Left lung (tissue), 4 donors: ENCODE measurements at regions not wholly inside any gene's neighbourhood (a gene's known extent, or its start where the extent isn't known, plus 50 kb on each side); places are given as distances from the start of the nearest gene placed in this dataset.

Experiments used
- ATAC-seq: fragments of 200-7000 bp; cut with Tn5 transposase; one replicate; pipeline ENCODE4 v1.9.1; 2020; ENCODE audit warnings: moderate library complexity
- DNase-seq, 4 donors: peaks; one replicate each; pipeline ENCODE4 v3.0.0-alpha.2; 2013 to 2020
- H3K27ac ChIP-seq, 2 donors: fragments of 200-600 bp; sonication (generic) in 1 of 2; one replicate each; pipeline versions ENCODE4 v1.5.0 to v1.8.0; 2020 to 2021
- H3K27me3 ChIP-seq, 2 donors: fragments of 200-600 bp; sonication (generic) in 1 of 2; one replicate each; pipeline versions ENCODE4 v1.5.0 to v1.8.0; 2020 to 2021
- H3K36me3 ChIP-seq, 2 donors: fragments of 200-600 bp; sonication (generic) in 1 of 2; one replicate each; pipeline versions ENCODE4 v1.5.0 to v1.8.0; 2020 to 2021
- H3K4me1 ChIP-seq, 2 donors: fragments of 200-600 bp; one replicate each; pipeline ENCODE4 v1.8.0; 2021
- H3K4me3 ChIP-seq, 2 donors: fragments of 200-600 bp; sonication (generic) in 1 of 2; one replicate each; pipeline versions ENCODE4 v1.5.0 to v1.8.0; 2020 to 2021; ENCODE audit warnings: mild to moderate bottlenecking in 1 of 2
- H3K9me3 ChIP-seq, 2 donors: fragments of 200-600 bp; sonication (generic) in 1 of 2; one replicate each; pipeline versions ENCODE4 v1.5.0 to v1.8.0; 2020 to 2021
- intact Hi-C, 2 donors: fragments of 100-400 bp; cut with DNase I; formaldehyde crosslinking; loops; one replicate each; pipeline versions ENCODE4 v1.11.2 to v1.14.2; 2022
- TF ChIP-seq, protein P1 (sequence below), 2 donors: fragments of 200-600 bp; sonication (generic) in 1 of 2; IDR thresholded peaks; one replicate each; pipeline versions ENCODE4 v1.5.0 to v1.8.0; 2021; ENCODE audit warnings: antibody characterized with exemption in 2 of 2
- donor health status: DM: no; HTN: yes; CAD: no.
- donor health status: DM: no; HTN: no; CAD: no.

DNA sequence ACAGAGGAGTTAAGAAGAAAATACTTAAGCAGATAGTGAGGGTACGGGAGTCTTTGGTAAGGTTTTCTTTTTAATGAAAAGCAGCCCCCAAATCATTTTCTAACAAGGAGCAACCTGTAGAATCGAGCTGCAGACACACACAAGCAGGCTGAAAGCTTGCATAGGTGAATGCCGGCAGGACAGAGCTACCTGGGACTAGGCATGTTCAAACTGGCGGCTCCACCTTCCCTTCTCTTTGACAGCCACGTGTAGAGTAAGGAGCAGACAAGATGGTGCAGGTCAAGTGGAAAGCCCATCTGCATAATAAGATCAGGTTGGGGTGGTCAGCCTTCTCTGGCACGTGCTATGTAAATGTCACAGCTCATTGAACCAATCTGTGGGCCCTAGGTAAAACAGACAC lies 1292.4 kb downstream of the EPHA7 start:
- no peaks in the 10 kb centered on the region for H3K27me3 ChIP-seq
- no peaks in the 10 kb centered on the region for H3K36me3 ChIP-seq
- DNase-seq (no peak), ATAC-seq (no peak)
- H3K27ac ChIP-seq = no peak overlapping the region
- no peaks in the 10 kb centered on the region for H3K9me3 ChIP-seq
- no peak overlapping the region for H3K4me3 ChIP-seq
- TF ChIP-seq, protein P1, sequence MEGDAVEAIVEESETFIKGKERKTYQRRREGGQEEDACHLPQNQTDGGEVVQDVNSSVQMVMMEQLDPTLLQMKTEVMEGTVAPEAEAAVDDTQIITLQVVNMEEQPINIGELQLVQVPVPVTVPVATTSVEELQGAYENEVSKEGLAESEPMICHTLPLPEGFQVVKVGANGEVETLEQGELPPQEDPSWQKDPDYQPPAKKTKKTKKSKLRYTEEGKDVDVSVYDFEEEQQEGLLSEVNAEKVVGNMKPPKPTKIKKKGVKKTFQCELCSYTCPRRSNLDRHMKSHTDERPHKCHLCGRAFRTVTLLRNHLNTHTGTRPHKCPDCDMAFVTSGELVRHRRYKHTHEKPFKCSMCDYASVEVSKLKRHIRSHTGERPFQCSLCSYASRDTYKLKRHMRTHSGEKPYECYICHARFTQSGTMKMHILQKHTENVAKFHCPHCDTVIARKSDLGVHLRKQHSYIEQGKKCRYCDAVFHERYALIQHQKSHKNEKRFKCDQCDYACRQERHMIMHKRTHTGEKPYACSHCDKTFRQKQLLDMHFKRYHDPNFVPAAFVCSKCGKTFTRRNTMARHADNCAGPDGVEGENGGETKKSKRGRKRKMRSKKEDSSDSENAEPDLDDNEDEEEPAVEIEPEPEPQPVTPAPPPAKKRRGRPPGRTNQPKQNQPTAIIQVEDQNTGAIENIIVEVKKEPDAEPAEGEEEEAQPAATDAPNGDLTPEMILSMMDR (IDR thresholded peaks at IDR 0.05) = no peak
- intact Hi-C loops = no loop called here
- H3K4me1 ChIP-seq = no peaks in the 10 kb centered on the region

DNA sequence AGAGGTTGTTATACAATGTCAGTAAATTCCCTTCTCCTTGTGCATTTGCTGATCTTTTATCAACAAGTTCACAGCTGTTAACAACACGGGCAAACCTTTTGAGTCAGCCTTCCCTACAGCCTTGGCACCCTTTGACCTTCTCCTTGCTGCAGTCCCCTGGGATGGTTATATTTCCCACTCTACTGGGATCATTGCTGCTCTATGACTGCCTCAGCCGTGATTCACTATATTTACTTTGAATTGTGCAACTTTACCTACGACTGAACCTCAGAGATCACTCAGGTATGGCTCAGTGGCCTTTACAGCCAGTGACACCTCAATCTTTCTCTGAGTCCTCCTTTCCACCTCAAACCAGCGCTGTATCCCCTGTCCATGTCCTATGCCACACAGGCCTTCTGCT lies 1293.3 kb downstream of the EPHA7 start:
- ATAC-seq (peak; percentile 87), DNase-seq (no peak)
- TF ChIP-seq, protein P1 (IDR thresholded peaks at IDR 0.05) = no peak
- intact Hi-C loops = no loop called here
- no peaks in the 10 kb centered on the region for H3K4me1 ChIP-seq
- no peak overlapping the region for H3K4me3 ChIP-seq
- no peaks in the 10 kb centered on the region for H3K27me3 ChIP-seq
- H3K27ac ChIP-seq = no peak overlapping the region
- no peaks in the 10 kb centered on the region for H3K9me3 ChIP-seq
- no peaks in the 10 kb centered on the region for H3K36me3 ChIP-seq

DNA sequence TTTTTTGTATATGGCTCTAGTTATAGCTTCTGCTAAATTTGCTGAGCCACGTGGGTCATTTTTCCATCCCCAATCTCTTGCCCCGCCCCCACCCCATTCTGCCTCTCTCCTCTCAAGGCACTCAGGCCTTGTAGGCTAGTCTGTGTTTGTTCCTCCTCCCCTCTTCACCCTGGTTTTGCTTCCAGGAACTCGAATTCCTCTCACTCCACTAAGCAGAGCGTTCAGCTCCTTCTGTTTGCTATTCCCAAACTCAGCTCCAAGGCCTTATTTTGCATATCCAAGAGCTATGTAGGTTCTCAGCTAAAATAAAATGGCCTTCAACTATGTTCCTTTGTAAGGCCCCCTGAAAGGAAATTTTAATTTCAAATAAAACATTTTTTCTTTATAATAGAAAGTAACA lies 1293.7 kb downstream of the EPHA7 start:
- Histone ChIP-seq H3K36me3 (no peaks in the 10 kb centered on the region), H3K4me1 (no peaks in the 10 kb centered on the region), H3K27ac (no peak overlapping the region), H3K4me3 (no peak overlapping the region), H3K27me3 (no peaks in the 10 kb centered on the region), H3K9me3 (no peaks in the 10 kb centered on the region)
- TF ChIP-seq, protein P1 (IDR thresholded peaks at IDR 0.05) = no peak
- intact Hi-C loops = no loop called here
- ATAC-seq = peak; percentile 75
- DNase-seq = no peak

DNA sequence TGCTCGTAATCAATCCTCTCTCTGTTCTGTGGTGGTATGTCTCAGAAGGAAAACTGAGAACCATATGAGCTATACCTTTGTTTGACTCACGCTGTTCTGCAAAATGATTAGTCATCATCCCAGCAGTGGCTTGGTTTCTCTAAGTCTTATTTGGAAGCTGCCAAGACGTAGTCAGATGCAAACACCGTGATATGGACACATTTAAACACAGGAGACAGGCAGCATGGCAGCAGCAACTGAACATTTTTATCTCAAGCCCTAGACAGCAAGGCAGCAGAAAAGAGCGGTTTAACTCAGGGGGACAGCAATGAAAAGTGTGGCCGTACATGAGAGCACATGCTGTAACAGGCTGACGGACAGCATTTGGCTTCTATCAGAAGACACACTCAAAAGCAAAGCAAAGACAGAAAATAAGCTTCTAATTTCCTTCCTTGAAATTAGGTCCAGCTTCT lies 1295.1 kb downstream of the EPHA7 start:
- DNase-seq = peak in 2 of 4 donors; percentile 56 to 69
- Histone ChIP-seq H3K4me1 (no peaks in the 10 kb centered on the region), H3K4me3 (no peak overlapping the region), H3K27ac (no peak overlapping the region), H3K36me3 (no peaks in the 10 kb centered on the region), H3K9me3 (no peaks in the 10 kb centered on the region), H3K27me3 (no peaks in the 10 kb centered on the region)
- intact Hi-C loops = no loop called here
- TF ChIP-seq, protein P1 (IDR thresholded peaks at IDR 0.05) = no peak
- ATAC-seq = no peak

DNA sequence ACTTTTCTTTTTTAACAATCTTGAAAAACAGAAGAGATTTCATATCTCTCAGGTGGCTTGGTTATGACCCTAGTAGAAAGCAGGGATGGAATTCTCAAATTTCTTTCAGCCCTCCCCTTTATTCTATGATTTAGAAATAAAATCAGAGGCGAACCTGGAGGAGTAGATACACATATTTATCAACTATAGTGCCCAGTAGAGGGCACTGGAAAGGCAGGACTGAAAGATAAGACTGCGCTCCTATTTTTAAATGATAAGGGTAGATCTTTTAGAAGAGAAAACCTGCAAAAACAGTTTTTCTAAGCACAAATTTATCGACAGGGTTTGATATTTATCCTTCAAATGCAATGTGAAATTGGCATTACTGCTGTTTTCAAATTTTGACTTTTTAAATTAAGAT lies 1296.6 kb downstream of the EPHA7 start:
- Histone ChIP-seq H3K4me3 (no peak overlapping the region), H3K9me3 (no peaks in the 10 kb centered on the region), H3K36me3 (no peaks in the 10 kb centered on the region), H3K27ac (no peak overlapping the region), H3K27me3 (no peaks in the 10 kb centered on the region), H3K4me1 (no peaks in the 10 kb centered on the region)
- intact Hi-C loops = no loop called here
- peak in 1 of 4 donors; percentile 31 for DNase-seq
- peak; percentile 36 for ATAC-seq
- TF ChIP-seq, protein P1 (IDR thresholded peaks at IDR 0.05) = peak in 1 of 2 donors; percentile 18
